Limb (tissue), 2 donors: ENCODE measurements at regions not wholly inside any gene's neighbourhood (a gene's known extent, or its start where the extent isn't known, plus 50 kb on each side); places are given as distances from the start of the nearest gene placed in this dataset.

Experiments used
- DNase-seq, 2 donors: peaks; one replicate each; pipeline ENCODE4 v3.0.0-alpha.2; 2016; ENCODE audit errors: extremely low spot score in 2 of 2

- DNase-seq = peak in 1 of 2 donors; percentile 39
These were observed 553.4 kb downstream of the TNS1 start for GRCh38 chr2:217449444-217449843.

- DNase-seq = no peak
These were observed 553.9 kb downstream of the TNS1 start for GRCh38 chr2:217448860-217449259.

- DNase-seq = no peak
These were observed 557.1 kb downstream of the TNS1 start for GRCh38 chr2:217445723-217446122.

GRCh38 chr2:217444932-217445331 is 557.9 kb downstream of the TNS1 start:
- DNase-seq = no peak

GRCh38 chr2:217444509-217444908 is 558.3 kb downstream of the TNS1 start:
- no peak for DNase-seq

- DNase-seq = no peak
These were observed 559.2 kb downstream of the TNS1 start for GRCh38 chr2:217443601-217444000.

- no peak for DNase-seq
These were observed 562.8 kb downstream of the TNS1 start for GRCh38 chr2:217440000-217440399.

- DNase-seq = no peak
These were observed 564.0 kb downstream of the TNS1 start for GRCh38 chr2:217438821-217439220.

GRCh38 chr2:217438136-217438535 is 564.7 kb downstream of the TNS1 start:
- no peak for DNase-seq

GRCh38 chr2:217437290-217437870 is 565.4 kb downstream of the TNS1 start:
- no peak for DNase-seq

- DNase-seq = no peak
These were observed 566.4 kb downstream of the TNS1 start for GRCh38 chr2:217436386-217436785.

- peak; percentile 87 to 98 for DNase-seq
These were observed 568.4 kb downstream of the TNS1 start for GRCh38 chr2:217434180-217434975.

GRCh38 chr2:217433522-217433921 is 569.3 kb downstream of the TNS1 start:
- DNase-seq = no peak

- DNase-seq = no peak
These were observed 571.1 kb downstream of the TNS1 start for GRCh38 chr2:217431577-217432269.

GRCh38 chr2:217430916-217431576 is 571.2 kb upstream of the TNP1 start:
- no peak for DNase-seq

GRCh38 chr2:217429981-217430500 is 570.2 kb upstream of the TNP1 start:
- no peak for DNase-seq

GRCh38 chr2:217421834-217422233 is 562.0 kb upstream of the TNP1 start:
- no peak for DNase-seq

- no peak for DNase-seq
These were observed 561.0 kb upstream of the TNP1 start for GRCh38 chr2:217420854-217421253.

- no peak for DNase-seq
These were observed 559.3 kb upstream of the TNP1 start for GRCh38 chr2:217419055-217419671.

- no peak for DNase-seq
These were observed 558.7 kb upstream of the TNP1 start for GRCh38 chr2:217418544-217418943.

GRCh38 chr2:217418090-217418489 is 558.2 kb upstream of the TNP1 start:
- no peak for DNase-seq
